GM21576 (cell line): ENCODE measurements at regions not wholly inside any gene's neighbourhood (a gene's known extent, or its start where the extent isn't known, plus 50 kb on each side); places are given as distances from the start of the nearest gene placed in this dataset.
"Not testable (repeated sequence)": the region's sequence is repeated elsewhere in the genome, so short reads cannot be mapped to it uniquely, and the experiment has no call there.

Experiments used
- ATAC-seq: cut with Tn5 transposase; IDR thresholded peaks from one replicate; pipeline ENCODE4 v1.9.1; 2021; ENCODE audit warnings: mild to moderate bottlenecking, moderate library complexity; ENCODE audit not compliant: unreplicated experiment

- no peak for ATAC-seq
These were observed 57.7 kb downstream of the SOX3 start for GRCh38 chrX:140447150-140447549.

GRCh38 chrX:140440876-140441275, 64.0 kb downstream of the SOX3 start:
- ATAC-seq, result no peak

GRCh38 chrX:140439476-140439875, 65.4 kb downstream of the SOX3 start:
- ATAC-seq, result no peak

GRCh38 chrX:140434347-140434746, 70.5 kb downstream of the SOX3 start:
- ATAC-seq, result no peak

GRCh38 chrX:140433582-140433981, 71.3 kb downstream of the SOX3 start:
- ATAC-seq, result no peak

- no peak for ATAC-seq
These were observed 72.3 kb downstream of the SOX3 start for GRCh38 chrX:140432346-140433175.

- no peak for ATAC-seq
These were observed 73.3 kb downstream of the SOX3 start for GRCh38 chrX:140431521-140431920.

DNA sequence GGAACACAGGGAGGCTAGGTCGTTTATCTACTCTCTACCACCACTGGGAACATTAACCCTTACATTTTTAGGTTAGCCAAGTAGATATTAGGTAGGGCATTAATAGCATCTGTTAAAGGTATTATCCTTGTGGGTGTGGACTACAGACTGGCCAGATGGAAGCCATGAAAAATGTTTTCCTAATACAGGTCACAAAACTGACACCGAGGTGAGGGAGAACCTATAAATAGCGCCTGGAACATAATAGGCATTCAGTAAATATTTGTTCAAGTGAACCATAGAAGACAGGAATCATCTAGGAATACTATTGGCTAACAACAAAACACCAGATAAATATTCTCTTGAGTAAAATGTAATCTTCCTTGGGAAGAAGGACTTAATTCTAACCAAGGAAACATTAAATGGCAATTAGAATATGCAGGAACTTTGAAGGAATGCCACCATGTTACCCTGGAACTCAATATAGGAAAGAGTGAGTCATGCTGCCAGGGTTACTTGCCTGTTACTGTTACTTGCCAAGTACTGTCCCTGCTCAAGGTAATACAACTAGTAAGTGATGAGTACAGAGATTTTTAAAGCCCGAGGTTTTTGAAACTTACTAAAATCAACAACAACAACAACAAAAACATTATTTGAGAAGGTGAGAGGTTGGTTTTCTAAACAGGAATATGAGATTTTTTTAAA, 79.0 kb downstream of the SOX3 start:
- ATAC-seq, result no peak

DNA sequence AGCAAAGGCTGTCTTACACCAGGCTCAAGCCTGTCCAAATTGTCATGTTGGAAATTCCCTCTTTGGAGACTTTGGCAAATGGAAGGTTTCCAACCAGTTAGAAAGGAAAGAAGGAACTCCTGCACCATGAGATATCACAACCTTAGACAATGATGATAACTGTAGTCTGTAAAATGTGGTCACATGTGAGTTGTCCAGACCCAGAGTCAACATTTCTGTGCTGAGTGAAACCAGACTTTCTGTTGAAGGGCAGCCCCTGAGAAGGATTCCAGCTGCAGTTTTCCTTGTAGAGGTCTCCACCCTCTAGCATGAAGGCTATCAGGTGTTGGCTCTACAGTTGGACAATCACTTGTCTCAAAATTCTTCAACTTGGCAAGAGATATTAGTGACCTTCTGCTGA, 82.4 kb downstream of the SOX3 start:
- no peak for ATAC-seq

DNA sequence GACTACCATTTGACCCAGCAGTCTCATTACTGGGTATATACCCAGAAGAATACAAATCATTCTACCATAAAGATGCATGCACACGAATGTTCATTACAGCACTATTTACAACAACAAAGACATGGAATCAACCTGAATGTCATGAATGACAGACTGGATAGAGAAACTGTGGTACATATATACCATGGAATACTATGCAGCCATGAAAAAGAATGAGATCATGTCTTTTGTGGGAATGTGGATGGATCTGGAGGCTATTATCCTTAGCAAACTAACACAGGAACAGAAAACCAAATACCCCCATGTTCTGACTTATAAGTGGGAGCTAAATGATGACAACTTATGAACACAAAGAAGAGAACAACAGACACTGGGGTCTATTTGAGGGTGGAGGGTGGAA, 102.7 kb downstream of the SOX3 start:
- ATAC-seq, result not testable (repeated sequence)

GRCh38 chrX:140396326-140396725, 108.5 kb downstream of the SOX3 start:
- not testable (repeated sequence) for ATAC-seq

DNA sequence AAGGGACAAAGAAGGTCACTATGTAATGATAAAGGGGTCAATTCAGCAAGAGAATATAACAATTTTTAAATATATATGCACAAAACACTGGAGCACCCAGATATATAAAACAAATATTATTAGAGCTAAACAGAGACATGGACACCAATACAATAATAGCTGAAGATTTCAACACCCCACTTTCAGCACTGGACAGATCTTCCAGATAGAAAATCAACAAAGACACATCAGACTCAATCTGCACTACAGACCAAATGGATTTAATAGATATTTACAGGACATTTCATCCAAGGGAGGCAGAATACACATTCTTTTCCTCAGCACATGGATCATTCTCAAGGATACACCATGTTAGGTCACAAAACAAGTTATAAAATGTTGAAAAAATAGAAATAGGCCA, 111.4 kb downstream of the SOX3 start:
- no peak for ATAC-seq

GRCh38 chrX:140391313-140391712, 113.6 kb downstream of the SOX3 start:
- ATAC-seq, result no peak

- no peak for ATAC-seq
These were observed 115.5 kb downstream of the SOX3 start for GRCh38 chrX:140389331-140389730.

DNA sequence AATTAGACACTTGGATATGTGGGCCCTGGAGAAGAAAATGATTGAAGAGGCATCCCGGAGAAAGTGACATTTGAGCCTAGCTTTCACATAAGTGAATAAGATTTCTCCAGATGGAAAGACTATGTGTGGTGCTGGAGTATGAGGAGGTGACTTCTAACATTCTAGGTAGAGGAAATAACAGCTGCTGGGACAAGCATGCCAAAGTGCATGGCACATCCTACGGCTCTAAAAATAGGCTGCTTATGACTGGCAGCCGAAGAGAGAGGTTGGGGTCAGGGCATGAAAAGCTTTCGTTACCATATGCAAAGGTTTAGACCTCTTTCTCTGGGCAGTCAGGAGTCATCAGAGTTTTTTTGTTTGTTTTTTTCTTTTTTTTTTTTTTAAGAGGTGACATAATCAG, 142.0 kb downstream of the SOX3 start:
- no peak for ATAC-seq

- ATAC-seq, result no peak
These were observed 143.9 kb downstream of the SOX3 start for GRCh38 chrX:140360924-140361323.

DNA sequence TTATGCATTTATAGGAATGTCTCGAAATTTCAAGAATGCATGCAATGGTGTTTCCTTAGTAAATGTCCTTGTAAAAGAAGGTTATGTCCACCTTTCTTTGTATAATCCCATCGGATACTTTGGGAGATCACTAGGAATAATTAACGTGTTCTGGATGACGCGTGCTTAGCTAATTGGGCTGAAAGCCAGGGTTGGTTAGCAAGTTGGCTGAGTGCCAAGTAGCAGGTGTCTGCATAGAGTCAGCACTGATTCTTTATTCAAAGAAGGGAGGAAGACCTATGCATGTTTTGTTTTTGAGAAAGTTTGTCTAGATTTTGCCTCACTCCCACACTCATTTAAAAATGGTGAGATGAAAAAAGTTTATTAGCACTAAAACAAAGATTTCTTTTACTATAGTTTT, 144.6 kb downstream of the SOX3 start:
- no peak for ATAC-seq

GRCh38 chrX:140355922-140356321, 148.9 kb downstream of the SOX3 start:
- no peak for ATAC-seq

DNA sequence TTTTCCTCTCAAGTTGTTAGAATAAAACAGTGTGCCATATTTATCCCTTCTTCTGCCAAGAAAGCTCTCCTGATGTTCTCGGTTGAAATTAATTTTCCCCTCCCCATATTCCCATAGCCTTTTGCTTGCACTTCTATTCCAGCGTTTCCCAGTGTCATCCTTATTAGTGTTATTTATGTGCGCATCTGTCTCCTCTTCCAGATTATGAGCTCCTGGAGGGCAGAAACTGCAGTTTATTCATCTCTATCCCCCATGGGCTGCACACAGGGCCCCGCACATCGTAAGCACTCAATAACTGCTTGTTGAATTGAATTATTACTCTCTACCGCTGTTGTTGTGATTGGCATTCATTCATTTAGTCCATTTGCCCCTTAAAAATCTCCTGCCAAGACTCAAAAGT, 149.4 kb downstream of the SOX3 start:
- no peak for ATAC-seq

DNA sequence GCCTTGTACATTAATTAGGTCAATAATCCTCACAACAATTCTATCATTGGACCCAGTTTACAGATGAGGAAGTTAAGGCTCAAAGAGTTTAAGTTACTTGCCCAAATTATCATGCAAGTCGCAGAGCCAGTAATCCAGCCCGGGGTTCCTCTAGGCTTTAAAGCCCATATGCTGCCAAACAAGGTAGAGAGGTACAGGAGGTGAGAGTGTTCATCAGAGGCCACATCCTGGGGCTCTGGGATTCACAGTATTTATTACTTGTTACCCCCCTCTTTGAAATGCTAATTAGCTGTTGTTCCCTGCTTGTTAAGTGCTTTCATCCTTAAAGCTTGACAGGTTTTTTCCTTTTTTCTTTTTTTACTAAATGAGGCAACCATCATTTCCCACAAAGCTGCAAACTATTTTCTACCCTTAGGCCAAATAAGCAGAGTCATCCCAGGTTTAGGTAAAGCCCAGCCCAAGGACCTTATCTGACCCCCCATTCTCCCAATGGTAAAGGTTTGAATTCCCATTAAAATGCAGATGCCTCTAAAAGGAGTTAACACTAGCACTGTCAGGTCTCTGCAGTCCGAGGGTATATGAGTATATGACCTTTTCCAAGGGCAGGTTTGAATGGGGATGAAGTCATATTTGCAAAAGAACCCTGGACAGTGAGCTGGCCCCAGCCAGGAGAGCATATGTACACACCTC, 150.3 kb downstream of the SOX3 start:
- no peak for ATAC-seq

DNA sequence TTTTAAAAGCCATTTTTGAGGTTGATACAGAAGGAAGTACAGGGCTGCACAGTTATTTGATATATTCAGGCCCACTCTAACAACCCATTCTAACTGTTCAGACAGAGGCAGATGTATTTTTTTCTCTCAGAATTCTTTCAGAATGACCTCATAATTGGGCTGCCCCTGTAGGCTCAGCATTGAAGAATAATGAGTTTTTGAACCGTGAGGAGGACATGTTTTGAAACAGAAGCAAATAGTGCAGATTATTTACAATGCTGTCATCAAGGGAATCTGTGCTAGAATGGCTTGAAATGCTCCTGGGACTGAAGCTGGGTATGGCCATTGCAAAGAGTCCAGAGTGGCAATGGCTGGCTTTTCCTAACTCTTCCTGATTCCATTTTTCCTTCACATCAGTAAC, 158.1 kb downstream of the SOX3 start:
- no peak for ATAC-seq
